Stimulated activated naive CD8-positive, alpha-beta T cell treated with anti-CD3 and anti-CD28 coated beads, Interleukin-15, Interleukin-2, amounts not matched to agents 100 ng/mL and 50 ng/mL, for 24 hours (primary cell): ENCODE measurements at regions not wholly inside any gene's neighbourhood (a gene's known extent, or its start where the extent isn't known, plus 50 kb on each side); places are given as distances from the start of the nearest gene placed in this dataset.

ENCODE experiments used
- H3K27ac Mint-ChIP-seq: one replicate; pipeline ENCODE4 v1.8.0; 2021; ENCODE audit warnings: mild to moderate bottlenecking, mixed read lengths
- H3K27me3 Mint-ChIP-seq: one replicate; pipeline ENCODE4 v1.8.0; 2021; ENCODE audit warnings: mixed read lengths
- H3K36me3 Mint-ChIP-seq: one replicate; pipeline ENCODE4 v1.8.0; 2021; ENCODE audit warnings: low read depth, mixed read lengths
- H3K4me1 Mint-ChIP-seq: one replicate; pipeline ENCODE4 v1.8.0; 2021; ENCODE audit warnings: low read depth, mixed read lengths
- H3K4me3 Mint-ChIP-seq: one replicate; pipeline ENCODE4 v1.8.0; 2021; ENCODE audit warnings: mild to moderate bottlenecking, mixed read lengths
- H3K9me3 Mint-ChIP-seq: one replicate; pipeline ENCODE4 v1.8.0; 2021; ENCODE audit warnings: mixed read lengths

DNA sequence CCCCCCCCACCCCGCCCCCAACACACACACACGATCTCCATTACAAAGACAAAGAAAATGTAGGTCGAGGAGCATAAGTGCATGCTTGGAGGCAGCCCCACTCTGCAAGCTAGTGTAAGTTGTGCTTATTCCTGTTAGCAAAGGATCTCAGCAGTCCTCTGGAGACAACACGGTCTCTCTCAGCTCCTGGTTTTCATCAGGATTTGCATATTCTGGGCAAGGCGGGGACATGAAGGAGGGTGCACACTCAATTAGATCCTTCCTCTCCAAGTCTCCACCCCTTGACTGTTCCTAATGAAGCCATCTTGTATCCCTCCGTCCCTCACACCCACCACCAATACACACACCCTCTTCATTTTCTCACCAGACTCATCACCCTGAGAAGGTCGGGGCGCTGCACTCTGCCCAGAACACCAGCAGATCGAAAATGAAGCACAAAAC, 63.8 kb downstream of the MRPL46 start:
- peaks cover 9% of the 10 kb centered on the region for H3K4me1 Mint-ChIP-seq

DNA sequence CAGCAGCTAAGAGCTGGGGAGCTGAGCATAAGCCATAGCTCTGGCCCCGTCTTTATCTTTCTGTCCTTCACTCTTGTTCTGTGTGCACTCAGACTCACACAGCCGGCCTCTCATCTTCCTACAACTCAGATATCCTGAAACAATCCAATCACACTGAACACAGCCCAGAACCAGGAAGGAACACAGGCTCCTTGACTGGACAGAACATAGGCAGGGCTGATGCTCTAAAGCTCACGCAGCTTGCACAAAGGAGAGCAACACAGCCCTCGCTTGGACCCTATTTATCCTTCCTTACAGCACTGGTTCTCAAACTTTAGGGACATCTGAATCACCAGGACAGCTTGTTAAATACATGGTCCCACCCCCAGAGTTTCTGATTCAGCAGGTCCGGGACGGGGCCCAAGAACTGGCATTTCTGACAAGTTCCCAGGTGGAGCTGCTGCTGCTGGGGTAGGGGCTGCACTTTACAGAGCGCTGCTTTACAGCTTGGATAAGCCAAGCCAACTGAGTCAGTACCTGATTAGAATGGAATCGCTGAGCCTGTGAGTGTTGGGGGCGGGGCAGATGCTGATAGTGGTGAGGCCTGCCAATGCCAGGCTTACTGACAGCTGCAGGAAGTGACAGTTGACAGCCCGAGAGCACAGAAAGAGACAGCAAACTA, 65.1 kb downstream of the MRPL46 start:
- H3K27me3 Mint-ChIP-seq: no peaks in the 10 kb centered on the region
- peaks cover 9% of the 10 kb centered on the region for H3K4me1 Mint-ChIP-seq
- H3K9me3 Mint-ChIP-seq: no peaks in the 10 kb centered on the region
- no peak overlapping the region for H3K4me3 Mint-ChIP-seq
- H3K27ac Mint-ChIP-seq: no peak overlapping the region
- no peaks in the 10 kb centered on the region for H3K36me3 Mint-ChIP-seq

More for the DNA sequence above, 63.8 kb downstream of the MRPL46 start:
- Mint-ChIP-seq H3K27ac (no peak overlapping the region), H3K36me3 (no peaks in the 10 kb centered on the region), H3K27me3 (no peaks in the 10 kb centered on the region), H3K4me3 (no peak overlapping the region), H3K9me3 (no peaks in the 10 kb centered on the region)

GRCh38 chr15:88401251-88401995, 65.8 kb downstream of the MRPL46 start:
- Mint-ChIP-seq H3K27me3 (no peaks in the 10 kb centered on the region), H3K27ac (no peak overlapping the region), H3K36me3 (no peaks in the 10 kb centered on the region), H3K9me3 (no peaks in the 10 kb centered on the region), H3K4me3 (no peak overlapping the region), H3K4me1 (peaks cover 9% of the 10 kb centered on the region)

DNA sequence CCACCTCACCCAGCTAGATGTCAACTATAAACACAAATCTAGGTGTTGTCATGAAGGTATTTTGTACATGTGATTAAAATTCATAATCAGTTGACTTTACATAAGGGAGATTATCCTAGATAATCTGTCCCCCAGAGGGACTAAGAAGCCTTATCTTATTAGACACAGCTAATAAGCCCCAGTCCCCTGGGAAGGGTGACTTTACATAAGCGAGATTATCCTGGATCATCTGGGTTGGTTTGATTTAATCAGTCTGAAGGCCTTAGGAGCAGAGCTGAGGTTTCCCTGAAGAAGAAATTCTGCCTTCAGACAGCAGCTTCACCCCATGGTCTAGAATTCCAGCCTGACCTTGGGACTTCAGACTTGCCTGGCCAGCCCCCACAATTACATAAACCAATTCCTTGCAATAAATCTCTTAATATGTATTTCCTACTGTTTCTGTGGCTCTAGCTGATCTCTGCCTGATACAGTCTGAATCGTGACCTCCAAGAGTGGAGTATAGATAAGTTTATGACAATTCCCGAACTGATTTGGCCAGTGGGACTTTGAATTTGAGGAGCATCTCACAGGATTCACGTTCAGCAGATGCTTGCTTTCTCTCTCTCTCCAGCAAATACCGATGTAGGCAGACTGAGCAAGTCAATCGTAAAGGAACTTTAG, 66.5 kb downstream of the MRPL46 start:
- Mint-ChIP-seq H3K4me1 (peaks cover 9% of the 10 kb centered on the region), H3K27me3 (no peaks in the 10 kb centered on the region), H3K36me3 (no peaks in the 10 kb centered on the region), H3K27ac (no peak overlapping the region), H3K9me3 (no peaks in the 10 kb centered on the region), H3K4me3 (no peak overlapping the region)

DNA sequence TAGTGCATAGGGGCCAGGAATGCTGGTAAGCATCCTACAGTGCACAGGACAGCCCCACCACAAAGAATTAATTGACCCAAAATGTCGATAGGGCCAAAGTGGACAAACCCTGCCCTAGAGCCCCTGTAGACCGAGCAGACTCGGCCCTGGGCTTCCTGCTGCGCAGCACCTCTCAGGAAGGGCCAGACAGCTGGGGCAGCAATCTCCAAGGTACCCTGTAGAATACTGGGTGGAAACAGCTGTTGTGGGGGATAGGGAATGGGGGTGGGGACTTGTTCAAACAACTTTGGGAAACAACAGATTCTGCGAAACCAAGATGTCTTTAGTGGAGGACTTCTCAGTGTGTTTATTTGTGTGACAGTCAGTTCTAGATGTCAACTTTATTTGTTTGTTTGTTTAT, 67.1 kb downstream of the MRPL46 start:
- H3K27me3 Mint-ChIP-seq: no peaks in the 10 kb centered on the region
- no peaks in the 10 kb centered on the region for H3K9me3 Mint-ChIP-seq

DNA sequence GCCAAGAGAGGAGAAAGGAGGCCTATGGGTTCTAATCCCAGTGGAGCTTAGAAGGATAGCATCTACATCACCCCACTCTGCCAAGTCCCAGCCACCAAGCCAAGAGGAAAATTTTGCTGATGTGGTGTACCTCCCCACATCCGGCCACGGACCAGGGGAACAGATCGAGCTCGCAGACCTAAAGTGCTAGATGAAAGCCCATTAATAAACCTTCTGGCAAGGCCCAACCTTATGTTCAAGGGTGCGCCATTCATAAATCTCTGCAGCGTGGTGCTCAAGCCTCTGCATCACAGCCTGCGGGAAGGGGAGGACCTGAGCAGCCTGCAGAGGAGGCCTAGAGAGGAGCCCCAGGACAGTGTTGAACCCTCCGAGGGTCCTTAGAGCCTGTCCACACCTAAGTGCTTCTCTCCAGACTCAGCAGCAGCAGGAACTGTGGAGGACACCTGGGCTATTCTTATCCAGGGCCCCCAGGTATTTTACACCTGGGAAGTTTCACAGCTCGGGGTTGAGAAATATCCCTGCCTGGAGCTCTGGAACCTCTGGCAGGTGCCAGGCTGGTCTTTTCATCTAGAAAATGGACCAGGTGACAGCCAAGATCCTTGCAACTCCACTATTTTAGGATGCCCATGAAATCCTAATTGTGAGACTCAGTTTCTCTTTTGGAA, 68.0 kb downstream of the MRPL46 start:
- Mint-ChIP-seq H3K27ac (no peak overlapping the region), H3K4me1 (peaks cover 9% of the 10 kb centered on the region), H3K4me3 (no peak overlapping the region), H3K9me3 (no peaks in the 10 kb centered on the region), H3K36me3 (no peaks in the 10 kb centered on the region), H3K27me3 (peaks cover 6% of the 10 kb centered on the region)

More for the DNA sequence above, 67.1 kb downstream of the MRPL46 start:
- Mint-ChIP-seq H3K4me1 (peaks cover 9% of the 10 kb centered on the region), H3K27ac (no peak overlapping the region), H3K4me3 (no peak overlapping the region), H3K36me3 (no peaks in the 10 kb centered on the region)

GRCh38 chr15:88398011-88398410, 69.2 kb downstream of the MRPL46 start:
- Mint-ChIP-seq H3K27ac (no peak overlapping the region), H3K36me3 (no peaks in the 10 kb centered on the region), H3K9me3 (no peaks in the 10 kb centered on the region), H3K27me3 (peaks cover 6% of the 10 kb centered on the region), H3K4me1 (peaks cover 13% of the 10 kb centered on the region), H3K4me3 (no peak overlapping the region)

DNA sequence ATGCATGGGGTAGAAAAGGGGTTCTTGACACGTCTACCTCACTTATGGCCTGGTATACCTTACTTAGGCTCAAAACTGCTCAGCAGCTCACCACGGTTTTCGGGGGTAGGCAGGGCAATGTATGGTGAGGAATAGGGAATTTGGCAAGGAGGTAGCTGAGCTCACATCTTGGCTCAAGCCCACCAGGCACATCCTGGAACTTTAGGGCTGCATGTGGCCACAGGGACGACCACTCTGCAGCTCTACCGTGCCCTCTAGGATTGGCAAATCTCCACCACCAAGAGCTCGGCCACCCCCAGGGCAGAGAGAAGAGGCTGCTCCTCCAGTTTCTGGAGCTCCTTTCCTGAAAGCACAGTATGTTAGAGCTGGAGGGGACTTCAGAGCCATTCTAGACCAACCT, 69.7 kb downstream of the MRPL46 start:
- no peak overlapping the region for H3K4me3 Mint-ChIP-seq
- no peaks in the 10 kb centered on the region for H3K36me3 Mint-ChIP-seq
- no peaks in the 10 kb centered on the region for H3K9me3 Mint-ChIP-seq
- H3K27me3 Mint-ChIP-seq: peaks cover 6% of the 10 kb centered on the region
- H3K27ac Mint-ChIP-seq: no peak overlapping the region
- H3K4me1 Mint-ChIP-seq: peaks cover 11% of the 10 kb centered on the region

- Mint-ChIP-seq H3K4me3 (no peak overlapping the region), H3K4me1 (peaks cover 4% of the 10 kb centered on the region), H3K9me3 (no peaks in the 10 kb centered on the region), H3K27ac (no peak overlapping the region), H3K27me3 (peaks cover 6% of the 10 kb centered on the region), H3K36me3 (no peaks in the 10 kb centered on the region)
Observed at GRCh38 chr15:88395872-88396781, 71.1 kb downstream of the MRPL46 start.

DNA sequence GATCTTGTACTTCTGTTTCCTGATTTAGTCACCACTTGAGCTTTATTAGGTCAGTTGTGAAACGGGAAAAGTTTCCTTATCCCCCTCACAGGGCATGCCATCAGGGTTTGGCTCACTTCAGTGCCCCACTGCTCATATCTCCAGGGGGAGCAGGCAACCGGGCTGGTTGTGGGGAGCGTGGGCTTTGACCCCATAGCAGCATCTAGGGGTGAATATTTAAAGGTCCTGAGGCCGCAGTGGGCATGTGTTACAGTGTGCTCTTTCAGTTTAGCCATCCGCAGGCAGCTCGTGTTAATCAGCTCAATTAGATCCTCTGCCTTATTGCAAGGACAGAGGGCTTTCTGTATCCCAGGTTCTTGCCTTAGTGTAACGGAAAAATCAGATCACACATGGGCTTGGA, 71.9 kb downstream of the MRPL46 start:
- H3K4me1 Mint-ChIP-seq: peaks cover 4% of the 10 kb centered on the region

GRCh38 chr15:88394553-88395145, 72.5 kb downstream of the MRPL46 start:
- Mint-ChIP-seq H3K4me1 (peaks cover 4% of the 10 kb centered on the region), H3K27ac (no peak overlapping the region), H3K4me3 (no peak overlapping the region), H3K36me3 (no peaks in the 10 kb centered on the region), H3K9me3 (no peaks in the 10 kb centered on the region), H3K27me3 (peaks cover 6% of the 10 kb centered on the region)

More for the DNA sequence above, 71.9 kb downstream of the MRPL46 start:
- Mint-ChIP-seq H3K27me3 (peaks cover 6% of the 10 kb centered on the region), H3K36me3 (no peaks in the 10 kb centered on the region), H3K27ac (no peak overlapping the region), H3K9me3 (no peaks in the 10 kb centered on the region), H3K4me3 (no peak overlapping the region)

DNA sequence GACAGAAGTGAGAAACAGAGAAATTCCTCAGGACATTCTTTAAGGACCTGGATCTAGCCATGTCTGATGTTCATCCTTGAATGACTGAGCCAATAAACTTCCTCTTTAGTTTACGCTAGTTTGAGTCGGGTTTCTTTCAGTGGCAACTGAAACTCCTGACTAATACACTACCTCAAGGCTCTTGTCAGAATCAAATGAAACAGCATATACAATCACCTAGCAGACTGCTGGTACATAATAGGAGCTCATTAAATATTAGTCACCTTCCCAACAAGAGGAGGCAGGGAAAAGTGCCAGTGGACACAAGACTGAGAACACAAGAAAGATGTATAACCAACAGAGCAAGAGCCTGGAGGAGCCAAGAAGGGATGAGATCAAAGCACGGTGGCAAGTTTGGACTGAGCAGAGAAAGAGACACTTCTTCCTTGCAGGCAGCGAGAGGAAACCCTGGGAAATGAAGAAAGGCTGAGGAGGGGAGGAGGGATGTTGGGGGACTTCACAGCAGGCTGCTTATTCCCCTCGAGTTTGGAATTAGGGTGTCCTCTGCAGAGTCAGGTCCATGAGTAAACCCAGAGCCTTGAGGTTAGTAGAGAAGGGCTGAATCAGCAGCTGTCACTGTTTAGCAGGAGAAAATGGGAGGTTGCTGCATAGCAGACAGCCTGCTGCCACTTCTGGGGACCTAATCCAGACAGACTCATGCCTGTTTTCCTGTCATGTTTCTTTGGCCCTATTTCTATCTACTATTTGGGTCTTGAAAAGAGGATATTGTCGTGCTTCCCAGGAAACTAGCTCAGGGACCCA, 73.3 kb downstream of the MRPL46 start:
- Mint-ChIP-seq H3K27ac (no peak overlapping the region), H3K4me3 (no peak overlapping the region), H3K36me3 (no peaks in the 10 kb centered on the region), H3K9me3 (no peaks in the 10 kb centered on the region), H3K4me1 (peaks cover 4% of the 10 kb centered on the region), H3K27me3 (peaks cover 6% of the 10 kb centered on the region)

DNA sequence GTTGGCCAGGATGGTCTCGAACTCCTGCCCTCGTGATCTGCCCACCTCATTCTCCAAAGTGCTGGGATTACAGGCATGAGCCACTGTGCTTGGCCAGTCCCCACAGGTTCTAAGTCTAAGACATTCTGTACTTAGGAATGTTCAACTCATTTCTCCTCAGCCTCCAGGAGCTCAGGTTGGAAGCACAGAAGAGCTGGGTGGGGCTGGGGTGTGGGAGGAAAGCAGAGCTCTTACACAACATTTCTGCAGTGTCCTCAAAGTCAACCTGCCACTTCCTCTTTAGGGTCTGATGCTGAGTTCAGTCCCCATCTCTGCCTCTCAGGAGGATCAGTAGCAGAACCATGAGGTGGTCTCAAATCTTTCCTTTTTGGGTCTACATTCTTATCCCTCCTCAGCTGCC, 75.5 kb downstream of the MRPL46 start:
- Mint-ChIP-seq H3K9me3 (no peaks in the 10 kb centered on the region), H3K36me3 (no peaks in the 10 kb centered on the region), H3K27ac (no peak overlapping the region), H3K4me1 (peaks cover 4% of the 10 kb centered on the region), H3K27me3 (peaks cover 6% of the 10 kb centered on the region), H3K4me3 (no peak overlapping the region)
